HCT116 (cell line): ENCODE measurements at regions not wholly inside any gene's neighbourhood (a gene's known extent, or its start where the extent isn't known, plus 50 kb on each side); places are given as distances from the start of the nearest gene placed in this dataset.

Experiments
- ELF1 ChIP-seq: IDR thresholded peaks from 2 replicates; pipeline ENCODE4 v1.6.1; 2012; ENCODE audit warnings: low read depth, borderline replicate concordance
- POLR2A ChIP-seq: IDR thresholded peaks from 2 replicates; pipeline ENCODE4 v1.7.0; 2011; ENCODE audit warnings: borderline replicate concordance; ENCODE audit not compliant: insufficient read depth, insufficient read length; ENCODE audit errors: extremely low read depth
- POLR2AphosphoS5 ChIP-seq: IDR thresholded peaks from 2 replicates; pipeline ENCODE4 v1.6.1; 2011; ENCODE audit warnings: mild to moderate bottlenecking, low read depth, low read length, moderate library complexity
- YY1 ChIP-seq: IDR thresholded peaks from 2 replicates; pipeline ENCODE4 v1.6.1; 2011; ENCODE audit warnings: low read length, low read depth, moderate library complexity, mild to moderate bottlenecking; ENCODE audit not compliant: insufficient replicate concordance; ENCODE audit errors: extremely low read depth
- TF ChIP-seq, protein P1 (sequence below), 3 experiments: fragments of 200-600 bp in 1 of 3; sonication (generic) in 1 of 3; IDR thresholded peaks in 2 of 3; conservative IDR thresholded peaks in 1 of 3; 2 replicates each; pipeline ENCODE4 v1.5.1; 2012 to 2017; ENCODE audit warnings: low read depth in 2 of 3, low read length in 2 of 3, antibody characterized with exemption in 1 of 3, borderline replicate concordance in 1 of 3, control low read depth in 1 of 3, mild to moderate bottlenecking in 1 of 3, mixed read lengths in 1 of 3, mixed run types in 1 of 3, moderate library complexity in 1 of 3; ENCODE audit not compliant: insufficient read depth in 1 of 3
- TF ChIP-seq, protein P2 (sequence below): IDR thresholded peaks from 2 replicates; pipeline ENCODE4 v1.6.1; 2012

DNA sequence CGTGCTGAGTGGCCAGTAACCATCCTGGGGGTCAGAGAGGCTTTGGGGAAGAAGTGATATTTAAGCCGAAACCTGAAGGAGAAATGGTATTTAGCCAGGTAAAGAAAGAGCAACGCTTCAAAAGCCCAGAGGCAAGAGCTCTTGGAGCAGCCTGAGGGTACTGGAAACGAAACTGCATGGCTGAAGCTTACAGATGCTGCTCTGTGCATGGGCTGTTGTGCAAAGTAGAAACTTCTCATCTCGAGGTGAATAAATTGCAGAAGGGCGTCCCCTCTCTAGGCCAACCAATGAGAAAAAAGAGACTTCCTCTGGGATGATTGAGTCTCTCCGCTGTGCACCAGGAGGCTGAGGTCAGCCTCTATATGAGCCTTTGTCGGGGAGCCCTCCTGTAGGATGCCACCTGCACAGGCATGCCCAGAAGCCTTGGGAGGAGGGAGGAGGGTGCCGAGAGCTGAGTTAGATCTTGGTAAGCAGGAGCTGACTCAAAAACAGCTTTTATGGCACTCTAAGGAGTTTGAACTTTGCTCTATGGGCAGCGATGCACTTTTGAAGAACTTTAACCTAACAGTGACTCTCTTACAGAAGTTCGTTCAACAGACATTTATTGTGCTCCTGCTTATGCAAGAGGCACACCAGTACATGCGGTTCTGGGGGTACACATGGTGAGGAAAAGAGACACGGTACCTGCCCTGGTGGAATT is 61.6 kb upstream of the EDN1 start:
- TF ChIP-seq POLR2A (no peak), POLR2AphosphoS5 (no peak), ELF1 (no peak), YY1 (no peak)
- TF ChIP-seq, protein P1, sequence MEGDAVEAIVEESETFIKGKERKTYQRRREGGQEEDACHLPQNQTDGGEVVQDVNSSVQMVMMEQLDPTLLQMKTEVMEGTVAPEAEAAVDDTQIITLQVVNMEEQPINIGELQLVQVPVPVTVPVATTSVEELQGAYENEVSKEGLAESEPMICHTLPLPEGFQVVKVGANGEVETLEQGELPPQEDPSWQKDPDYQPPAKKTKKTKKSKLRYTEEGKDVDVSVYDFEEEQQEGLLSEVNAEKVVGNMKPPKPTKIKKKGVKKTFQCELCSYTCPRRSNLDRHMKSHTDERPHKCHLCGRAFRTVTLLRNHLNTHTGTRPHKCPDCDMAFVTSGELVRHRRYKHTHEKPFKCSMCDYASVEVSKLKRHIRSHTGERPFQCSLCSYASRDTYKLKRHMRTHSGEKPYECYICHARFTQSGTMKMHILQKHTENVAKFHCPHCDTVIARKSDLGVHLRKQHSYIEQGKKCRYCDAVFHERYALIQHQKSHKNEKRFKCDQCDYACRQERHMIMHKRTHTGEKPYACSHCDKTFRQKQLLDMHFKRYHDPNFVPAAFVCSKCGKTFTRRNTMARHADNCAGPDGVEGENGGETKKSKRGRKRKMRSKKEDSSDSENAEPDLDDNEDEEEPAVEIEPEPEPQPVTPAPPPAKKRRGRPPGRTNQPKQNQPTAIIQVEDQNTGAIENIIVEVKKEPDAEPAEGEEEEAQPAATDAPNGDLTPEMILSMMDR (IDR thresholded peaks at IDR 0.05 in 2 of 3, conservative IDR thresholded peaks at IDR 0.05 in 1 of 3; ENCODE audit: borderline replicate concordance in 1 of 3, insufficient read depth in 1 of 3, low read depth in 2 of 3, low read length in 2 of 3): no peak
- TF ChIP-seq, protein P2, sequence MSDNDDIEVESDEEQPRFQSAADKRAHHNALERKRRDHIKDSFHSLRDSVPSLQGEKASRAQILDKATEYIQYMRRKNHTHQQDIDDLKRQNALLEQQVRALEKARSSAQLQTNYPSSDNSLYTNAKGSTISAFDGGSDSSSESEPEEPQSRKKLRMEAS: no peak
